ENCODE measurements at regions not wholly inside any gene's neighbourhood (a gene's known extent, or its start where the extent isn't known, plus 50 kb on each side); places are given as distances from the start of the nearest gene placed in this dataset.

- peaks cover 2% of the 10 kb centered on the region; the same call in 1 of the 2 replicates for H3K36me3 ChIP-seq (ENCODE audit: control insufficient read depth, insufficient read depth, low read length)
- DNase-seq (no peak), ATAC-seq (ENCODE audit: low read depth) (no peak)
- no peak overlapping the region for H2BK15ac ChIP-seq (ENCODE audit: low read depth, low read length)
- BruUV-seq (replicated peaks) = no TSS peak
- H3K23ac ChIP-seq (ENCODE audit: low read depth, low read length) = no peak overlapping the region
- H3K27me3 ChIP-seq (ENCODE audit: control insufficient read depth, insufficient read depth, low read length) = no peaks in the 10 kb centered on the region
- no peak overlapping the region for H3K4me2 ChIP-seq (ENCODE audit: low read depth, low read length)
- ChIA-PET CTCF (interaction anchor here (0.6 to 0.7 kb wide), 2 partner anchors 19 to 302 kb away, joined by 4 to 7 read pairs; no protein-coding TSS in a partner anchor), POLR2A (ENCODE audit: unreplicated experiment) (no interaction called here)
- in situ Hi-C loops (cut with MboI; ENCODE audit: low sequenced_read_pairs) = no loop called here
- H3K14ac ChIP-seq (replicated peaks; ENCODE audit: low read depth, low read length) = no peak overlapping the region
- H2AK9ac ChIP-seq (replicated peaks; ENCODE audit: low read depth, low read length, poor library complexity) = no peak overlapping the region
- no peak for TF ChIP-seq ELK1 (IDR thresholded peaks at IDR 0.05; ENCODE audit: borderline replicate concordance, low read depth, low read length)
- no peak for TF ChIP-seq FOS (IDR thresholded peaks at IDR 0.05; ENCODE audit: low read depth, low read length)
- TF ChIP-seq USF2 (IDR thresholded peaks at IDR 0.05; ENCODE audit: low read depth, low read length) = no peak
- no peak for TF ChIP-seq RCOR1 (IDR thresholded peaks at IDR 0.05; ENCODE audit: insufficient replicate concordance, low read length)
- no peak for TF ChIP-seq MAZ (IDR thresholded peaks at IDR 0.05; ENCODE audit: borderline replicate concordance, low read depth, low read length)
- no peak overlapping the region for H3K9ac ChIP-seq (ENCODE audit: low read depth, low read length)
- no peaks in the 10 kb centered on the region for H3K4me1 ChIP-seq (ENCODE audit: control insufficient read depth, insufficient read depth, low read length)
- no peaks in the 10 kb centered on the region for H4K20me1 ChIP-seq (ENCODE audit: insufficient read depth, low read length)
- dilution Hi-C loops (cut with HindIII; ENCODE audit: low sequenced_read_pairs, unreplicated experiment) = no loop called here
- H2BK20ac ChIP-seq (ENCODE audit: low read depth, low read length) = no peak overlapping the region
- no peak overlapping the region for H2BK5ac ChIP-seq (ENCODE audit: low read depth, low read length, poor library complexity, severe bottlenecking)
- H3K56ac ChIP-seq (ENCODE audit: extremely low read depth, insufficient read depth, low read length) = no peak overlapping the region
- WGBS, 2 experiments (ENCODE audit: extremely low coverage in 2 of 2, insufficient read length in 1 of 2) = 80% methylated on average over 1 of the region's 2 CpGs; no CpG with 5 or more reads in 1 of the 2 experiments
- H2AK5ac ChIP-seq (ENCODE audit: low read depth, low read length) = no peak overlapping the region
- H3K4me3 ChIP-seq (ENCODE audit: insufficient read depth, low read depth, low read length) = no peak overlapping the region
- no peak overlapping the region for H3K27ac ChIP-seq (ENCODE audit: insufficient read depth, low read length)
- H4K5ac ChIP-seq (ENCODE audit: low read depth, low read length) = no peak overlapping the region
- H3K4ac ChIP-seq (ENCODE audit: low read depth, low read length) = no peak overlapping the region
- H3K18ac ChIP-seq (ENCODE audit: low read depth, low read length) = no peak overlapping the region
- no peaks in the 10 kb centered on the region for H3K79me1 ChIP-seq (ENCODE audit: low read depth in 1 of 2, low read length in 2 of 2)
- H2BK120ac ChIP-seq (ENCODE audit: low read depth, low read length) = no peak overlapping the region
- no peak overlapping the region for H4K8ac ChIP-seq (ENCODE audit: low read depth in 2 of 2, low read length in 2 of 2)
- H2AFZ ChIP-seq (replicated peaks; ENCODE audit: low read length, poor library complexity) = no peak overlapping the region
- intact Hi-C loops (cut with micrococcal nuclease) = no loop called here
- no peaks in the 10 kb centered on the region for H3K9me1 ChIP-seq (ENCODE audit: insufficient read depth, low read length)
- H4K91ac ChIP-seq (ENCODE audit: insufficient read depth, low read depth, low read length) = no peak overlapping the region
- H3K9me3 ChIP-seq (ENCODE audit: control insufficient read depth, insufficient read depth, low read length) = no peaks in the 10 kb centered on the region
These were observed 57.8 kb upstream of the SLC16A1 start for GRCh38 chr1:113013823-113014222.

All from IMR-90 (cell line).